Parathyroid adenoma (tissue), 2 donors: ENCODE measurements at regions not wholly inside any gene's neighbourhood (a gene's known extent, or its start where the extent isn't known, plus 50 kb on each side); places are given as distances from the start of the nearest gene placed in this dataset.

Experiments
- H2AFZ ChIP-seq: fragments of 300-600 bp; sonication (generic); one replicate; pipeline ENCODE4 v1.7.0; 2017; ENCODE audit warnings: antibody characterized with exemption, mild to moderate bottlenecking
- H3K27ac ChIP-seq: fragments of 300-600 bp; sonication (generic); one replicate; pipeline ENCODE4 v1.7.0; 2017
- H3K27me3 ChIP-seq: fragments of 300-600 bp; sonication (generic); one replicate; pipeline ENCODE4 v1.7.0; 2017; ENCODE audit warnings: low read length; ENCODE audit not compliant: control insufficient read depth, insufficient read depth
- H3K36me3 ChIP-seq: fragments of 300-600 bp; sonication (generic); one replicate; pipeline ENCODE4 v1.7.0; 2017; ENCODE audit warnings: low read length; ENCODE audit not compliant: control insufficient read depth, insufficient read depth
- H3K4me1 ChIP-seq: fragments of 300-600 bp; sonication (generic); one replicate; pipeline ENCODE4 v1.7.0; 2017; ENCODE audit warnings: control low read depth
- H3K4me2 ChIP-seq: fragments of 300-600 bp; sonication (generic); one replicate; pipeline ENCODE4 v1.7.0; 2017; ENCODE audit warnings: low read length
- H3K4me3 ChIP-seq: fragments of 300-600 bp; sonication (generic); one replicate; pipeline ENCODE4 v1.7.0; 2017; ENCODE audit warnings: low read depth, low read length
- H3K79me2 ChIP-seq: fragments of 300-600 bp; sonication (generic); one replicate; pipeline ENCODE4 v1.7.0; 2017; ENCODE audit warnings: control low read depth
- H3K9ac ChIP-seq: fragments of 300-600 bp; sonication (generic); one replicate; pipeline ENCODE4 v1.7.0; 2017; ENCODE audit warnings: mild to moderate bottlenecking
- H3K9me3 ChIP-seq: fragments of 300-600 bp; sonication (generic); one replicate; pipeline ENCODE4 v1.7.0; 2017; ENCODE audit warnings: low read length; ENCODE audit not compliant: control insufficient read depth
- TF ChIP-seq, protein P1 (sequence below): fragments of 300-600 bp; sonication (generic); IDR thresholded peaks from one replicate; pipeline ENCODE4 v1.7.0; 2017; ENCODE audit warnings: antibody characterized with exemption, mild to moderate bottlenecking
- donor health status: primary hyperparathyroidism.

DNA sequence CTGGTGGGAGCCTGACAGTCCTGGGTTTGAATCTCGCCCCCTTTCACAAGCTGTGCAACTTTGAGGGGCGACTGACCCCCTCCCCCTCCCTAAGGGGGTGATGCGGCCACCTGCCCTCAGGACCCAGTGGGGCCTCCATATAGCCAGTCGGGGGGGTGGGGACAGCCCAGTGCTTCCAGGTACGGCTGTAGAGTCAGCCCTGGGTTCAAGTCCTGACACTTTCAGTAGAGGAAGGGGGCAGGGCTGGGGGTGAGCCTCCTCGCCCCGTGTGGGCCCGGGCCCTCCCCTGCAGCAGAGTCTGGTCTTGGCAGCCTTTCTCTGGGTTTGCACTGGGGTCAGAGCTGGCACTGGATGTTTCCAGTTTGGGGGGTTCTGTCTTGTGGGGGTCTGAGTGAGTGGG lies 216.3 kb downstream of the C9orf50 start:
- Histone ChIP-seq H2AFZ (no peak overlapping the region), H3K4me1 (peaks cover 36% of the 10 kb centered on the region), H3K27me3 (no peaks in the 10 kb centered on the region), H3K4me3 (no peak overlapping the region), H3K27ac (no peak overlapping the region), H3K4me2 (peak overlapping the region; percentile 48), H3K9ac (no peak overlapping the region), H3K79me2 (no peaks in the 10 kb centered on the region), H3K36me3 (no peaks in the 10 kb centered on the region), H3K9me3 (no peaks in the 10 kb centered on the region)
- TF ChIP-seq, protein P1, sequence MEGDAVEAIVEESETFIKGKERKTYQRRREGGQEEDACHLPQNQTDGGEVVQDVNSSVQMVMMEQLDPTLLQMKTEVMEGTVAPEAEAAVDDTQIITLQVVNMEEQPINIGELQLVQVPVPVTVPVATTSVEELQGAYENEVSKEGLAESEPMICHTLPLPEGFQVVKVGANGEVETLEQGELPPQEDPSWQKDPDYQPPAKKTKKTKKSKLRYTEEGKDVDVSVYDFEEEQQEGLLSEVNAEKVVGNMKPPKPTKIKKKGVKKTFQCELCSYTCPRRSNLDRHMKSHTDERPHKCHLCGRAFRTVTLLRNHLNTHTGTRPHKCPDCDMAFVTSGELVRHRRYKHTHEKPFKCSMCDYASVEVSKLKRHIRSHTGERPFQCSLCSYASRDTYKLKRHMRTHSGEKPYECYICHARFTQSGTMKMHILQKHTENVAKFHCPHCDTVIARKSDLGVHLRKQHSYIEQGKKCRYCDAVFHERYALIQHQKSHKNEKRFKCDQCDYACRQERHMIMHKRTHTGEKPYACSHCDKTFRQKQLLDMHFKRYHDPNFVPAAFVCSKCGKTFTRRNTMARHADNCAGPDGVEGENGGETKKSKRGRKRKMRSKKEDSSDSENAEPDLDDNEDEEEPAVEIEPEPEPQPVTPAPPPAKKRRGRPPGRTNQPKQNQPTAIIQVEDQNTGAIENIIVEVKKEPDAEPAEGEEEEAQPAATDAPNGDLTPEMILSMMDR, result no peak

DNA sequence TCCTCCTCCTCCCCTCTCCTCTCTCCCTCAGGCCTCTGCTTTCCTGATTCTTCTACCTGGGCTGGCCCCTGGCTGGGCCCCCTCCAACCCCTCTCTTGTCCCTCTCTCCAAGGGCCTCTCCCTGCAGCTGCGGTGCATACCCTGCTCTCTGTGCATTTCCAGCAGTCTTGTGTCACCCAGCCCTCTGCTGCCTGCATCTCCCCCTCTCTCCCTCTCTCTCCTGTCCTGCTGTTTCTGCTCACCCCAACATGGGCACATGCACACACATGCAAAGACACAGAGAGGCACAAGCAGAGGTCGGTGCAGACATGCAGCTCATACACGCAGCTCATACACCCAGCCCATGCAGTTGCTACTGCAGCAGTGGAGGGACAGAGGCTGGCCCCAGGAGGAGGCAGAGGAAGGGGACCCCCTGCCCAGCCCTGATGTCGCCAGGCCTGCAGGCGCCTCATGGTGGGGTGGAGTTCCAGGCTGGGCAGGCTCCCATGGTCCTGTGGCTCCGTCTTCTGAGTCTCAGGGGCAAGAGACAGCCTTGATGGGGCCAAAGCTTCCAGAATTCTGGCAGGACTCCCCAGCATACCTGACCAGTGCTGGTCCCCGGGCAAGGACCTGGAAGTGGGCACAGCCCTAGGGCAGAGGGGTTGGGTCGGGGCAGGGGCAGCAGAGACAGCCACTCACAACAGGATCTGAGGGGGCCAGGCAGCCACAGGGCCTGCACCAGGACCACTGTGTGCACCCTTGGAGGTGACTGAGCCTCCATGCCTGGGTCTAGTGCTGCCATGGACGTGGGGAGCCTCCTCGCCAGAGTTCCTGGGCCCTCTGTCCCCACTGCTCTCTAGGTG lies 216.9 kb downstream of the C9orf50 start:
- H3K9me3 ChIP-seq, result no peaks in the 10 kb centered on the region
- TF ChIP-seq, protein P1, result no peak
- H3K4me2 ChIP-seq, result no peak overlapping the region
- peaks cover 31% of the 10 kb centered on the region for H3K4me1 ChIP-seq
- H2AFZ ChIP-seq, result no peak overlapping the region
- no peak overlapping the region for H3K4me3 ChIP-seq
- H3K9ac ChIP-seq, result no peak overlapping the region
- H3K79me2 ChIP-seq, result no peaks in the 10 kb centered on the region
- H3K36me3 ChIP-seq, result no peaks in the 10 kb centered on the region
- no peaks in the 10 kb centered on the region for H3K27me3 ChIP-seq
- H3K27ac ChIP-seq, result no peak overlapping the region

DNA sequence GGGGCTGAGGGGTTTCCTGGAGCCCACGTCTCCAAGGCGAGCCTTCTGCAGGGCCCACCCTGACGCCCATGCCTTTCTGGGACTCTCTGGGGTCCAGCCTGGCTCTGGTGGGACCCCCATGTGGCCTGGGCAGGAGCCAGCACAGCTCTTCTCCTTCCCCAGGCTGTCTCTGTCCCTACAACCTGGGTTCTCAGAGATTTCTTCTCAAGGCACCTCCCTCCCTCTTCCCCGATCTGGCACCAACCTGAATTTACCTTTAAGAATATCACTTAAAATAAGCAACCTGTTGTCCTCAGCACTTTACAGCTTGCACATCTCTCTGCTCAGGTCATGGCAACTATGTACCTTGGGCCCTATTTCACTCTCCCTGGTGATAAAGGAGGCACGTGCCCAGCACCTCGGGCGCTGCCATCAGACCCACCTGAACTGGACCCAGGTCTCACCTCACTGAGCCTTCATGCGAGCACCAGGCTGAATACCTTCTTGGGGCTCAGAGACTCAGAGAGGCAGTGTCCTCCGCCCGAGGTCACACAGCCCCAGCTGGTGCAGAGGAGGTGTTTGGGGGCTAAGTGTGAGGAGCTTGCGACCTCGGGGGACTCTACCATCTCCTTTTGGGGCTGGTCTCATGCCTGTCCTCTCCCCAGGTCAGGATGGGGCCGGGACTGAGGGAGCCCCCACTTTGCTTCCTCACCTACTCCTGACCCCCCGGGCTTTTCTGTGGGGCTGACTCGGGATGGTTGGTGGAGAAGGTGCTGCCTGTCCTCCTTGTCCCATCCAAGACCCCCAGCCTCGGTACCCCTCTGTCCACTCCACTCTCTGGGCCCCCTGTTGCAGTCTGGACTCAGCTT lies 217.7 kb downstream of the C9orf50 start:
- Histone ChIP-seq H3K27ac (no peak overlapping the region), H3K4me3 (no peak overlapping the region), H3K9me3 (no peaks in the 10 kb centered on the region), H3K4me2 (no peak overlapping the region), H3K36me3 (no peaks in the 10 kb centered on the region), H3K79me2 (no peaks in the 10 kb centered on the region), H3K4me1 (peaks cover 27% of the 10 kb centered on the region), H3K27me3 (no peaks in the 10 kb centered on the region), H2AFZ (no peak overlapping the region), H3K9ac (no peak overlapping the region)
- TF ChIP-seq, protein P1, result no peak

DNA sequence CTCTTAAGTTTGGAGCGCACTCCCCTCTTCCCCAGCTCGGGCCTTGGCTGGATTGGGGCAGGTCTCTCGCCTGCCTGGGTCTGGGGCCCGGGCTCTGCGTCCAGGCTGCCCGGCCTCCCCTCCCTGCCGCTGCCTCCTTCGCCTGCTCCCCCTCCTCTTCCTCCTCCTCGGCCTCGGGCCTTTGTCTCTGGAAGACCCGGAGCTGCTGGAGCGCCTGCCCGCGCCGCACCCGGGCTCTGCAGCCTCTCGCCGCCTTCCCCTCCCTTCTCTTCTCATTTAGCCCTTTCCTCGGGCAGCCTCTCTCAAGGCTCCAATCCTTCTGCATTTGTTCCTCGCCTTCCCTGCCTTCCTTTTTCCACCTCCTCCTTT lies 218.5 kb downstream of the C9orf50 start:
- no peak overlapping the region for H3K27ac ChIP-seq
- peaks cover 21% of the 10 kb centered on the region for H3K4me1 ChIP-seq
- H3K9me3 ChIP-seq, result no peaks in the 10 kb centered on the region
- peak overlapping the region; percentile 49 for H3K4me2 ChIP-seq
- TF ChIP-seq, protein P1, result no peak
- no peaks in the 10 kb centered on the region for H3K36me3 ChIP-seq
- no peaks in the 10 kb centered on the region for H3K79me2 ChIP-seq
- no peak overlapping the region for H3K9ac ChIP-seq
- peak overlapping the region; percentile 33 for H2AFZ ChIP-seq
- no peak overlapping the region for H3K4me3 ChIP-seq
- no peaks in the 10 kb centered on the region for H3K27me3 ChIP-seq
